Neural cell (in vitro differentiated cells): ENCODE measurements at regions not wholly inside any gene's neighbourhood (a gene's known extent, or its start where the extent isn't known, plus 50 kb on each side); places are given as distances from the start of the nearest gene placed in this dataset.
"Not testable (repeated sequence)": the region's sequence is repeated elsewhere in the genome, so short reads cannot be mapped to it uniquely, and the experiment has no call there.

ENCODE experiments used
- H2AFZ ChIP-seq: fragments of 200-600, 300-800 bp; sonication (generic), shearing (Covaris generic); 2 replicates; pipeline ENCODE4 v1.6.0; 2014; ENCODE audit warnings: low read depth, mild to moderate bottlenecking, antibody characterized with exemption, low read length, moderate library complexity
- H3F3A ChIP-seq: fragments of 200-600 bp; shearing (Covaris generic); 2 replicates; pipeline ENCODE4 v1.6.1; 2016; ENCODE audit warnings: mild to moderate bottlenecking, moderate library complexity, mixed read lengths, antibody characterized with exemption, low read length; ENCODE audit not compliant: insufficient read depth, poor library complexity, severe bottlenecking
- H3K27ac ChIP-seq: fragments of 200-600, 300-800 bp; sonication (generic), shearing (Covaris generic); 2 replicates; pipeline ENCODE4 v1.5.1; 2014; ENCODE audit warnings: mild to moderate bottlenecking, low read length, moderate library complexity
- H3K27me3 ChIP-seq: fragments of 300-800, 200-600 bp; sonication (generic), shearing (Covaris generic); 2 replicates; pipeline ENCODE4 v1.6.0; 2014; ENCODE audit warnings: mild to moderate bottlenecking, low read depth, low read length, moderate library complexity; ENCODE audit not compliant: insufficient read depth
- H3K36me3 ChIP-seq: fragments of 300-800, 200-600 bp; sonication (generic), shearing (Covaris generic); 2 replicates; pipeline ENCODE4 v1.5.1; 2014; ENCODE audit warnings: mild to moderate bottlenecking, antibody characterized with exemption, low read length, moderate library complexity; ENCODE audit not compliant: insufficient read depth
- H3K4me2 ChIP-seq: fragments of 300-800, 200-600 bp; sonication (generic), shearing (Covaris generic); 2 replicates; pipeline ENCODE4 v1.6.0; 2014; ENCODE audit warnings: mild to moderate bottlenecking, low read length
- H3K4me3 ChIP-seq: fragments of 300-800, 200-600 bp; sonication (generic), shearing (Covaris generic); 2 replicates; pipeline ENCODE4 v1.5.1; 2014; ENCODE audit warnings: mild to moderate bottlenecking, low read length, moderate library complexity
- H3K79me2 ChIP-seq: fragments of 200-600 bp; shearing (Covaris generic); replicated peaks from 2 replicates; pipeline ENCODE4 v1.6.0; 2014; ENCODE audit warnings: mild to moderate bottlenecking, low read length, moderate library complexity; ENCODE audit not compliant: insufficient read depth
- H3K9ac ChIP-seq: fragments of 300-800, 200-600 bp; sonication (generic), shearing (Covaris generic); 2 replicates; pipeline ENCODE4 v1.6.1; 2016; ENCODE audit warnings: mild to moderate bottlenecking, low read length, mixed read lengths
- H3K9me2 ChIP-seq: fragments of 200-600 bp; shearing (Covaris generic); 2 replicates; pipeline ENCODE4 v1.6.1; 2016; ENCODE audit warnings: mild to moderate bottlenecking, low read length, mixed read lengths; ENCODE audit not compliant: insufficient read depth
- H3K9me3 ChIP-seq: fragments of 200-600, 300-800 bp; sonication (generic), shearing (Covaris generic); 2 replicates; pipeline ENCODE4 v1.6.1; 2016; ENCODE audit warnings: mild to moderate bottlenecking, mixed run types, low read length, moderate library complexity, mixed read lengths
- H4K20me1 ChIP-seq: fragments of 200-600 bp; shearing (Covaris generic); 2 replicates; pipeline ENCODE4 v1.6.1; 2016; ENCODE audit warnings: mild to moderate bottlenecking, mixed run types; ENCODE audit not compliant: insufficient read depth
- CTCF ChIP-seq: fragments of 450-650 bp; IDR thresholded peaks from 2 replicates; pipeline ENCODE4 v1.5.1; 2014; ENCODE audit warnings: antibody characterized with exemption, mild to moderate bottlenecking, moderate library complexity; ENCODE audit not compliant: poor library complexity, severe bottlenecking
- EP300 ChIP-seq: fragments of 450-650 bp; conservative IDR thresholded peaks from 2 replicates; pipeline ENCODE4 v1.6.1; 2014; ENCODE audit warnings: antibody characterized with exemption, mild to moderate bottlenecking, moderate library complexity; ENCODE audit not compliant: poor library complexity, severe bottlenecking
- EZH2 ChIP-seq: fragments of 200-600, 300-800 bp; shearing (Covaris generic), sonication (generic); IDR thresholded peaks from 2 replicates; pipeline ENCODE4 v1.6.1; 2014; ENCODE audit warnings: antibody characterized with exemption, low read length, borderline replicate concordance, mild to moderate bottlenecking; ENCODE audit not compliant: insufficient read depth, poor library complexity, severe bottlenecking
- MXI1 ChIP-seq: fragments of 450-650 bp; conservative IDR thresholded peaks from 2 replicates; pipeline ENCODE4 v1.6.1; 2014; ENCODE audit warnings: antibody characterized with exemption, mild to moderate bottlenecking; ENCODE audit not compliant: poor library complexity, severe bottlenecking
- POLR2AphosphoS5 ChIP-seq: IDR thresholded peaks from 2 replicates; pipeline ENCODE4 v1.6.1; 2012
- RAD21 ChIP-seq: fragments of 450-650 bp; conservative IDR thresholded peaks from 2 replicates; pipeline ENCODE4 v1.6.1; 2014; ENCODE audit warnings: antibody characterized with exemption, mild to moderate bottlenecking, moderate library complexity
- REST ChIP-seq: IDR thresholded peaks from 2 replicates; pipeline ENCODE4 v1.6.1; 2012; ENCODE audit warnings: borderline replicate concordance
- SMC3 ChIP-seq: fragments of 450-650 bp; conservative IDR thresholded peaks from 2 replicates; pipeline ENCODE4 v1.6.1; 2014; ENCODE audit warnings: antibody characterized with exemption, mild to moderate bottlenecking, moderate library complexity; ENCODE audit not compliant: poor library complexity
- TAF1 ChIP-seq: IDR thresholded peaks from 2 replicates; pipeline ENCODE4 v1.6.1; 2012; ENCODE audit warnings: low read depth

GRCh38 chr9:80755586-80755985, 933.8 kb downstream of the TLE1 start:
- Histone ChIP-seq H3K9ac (no peak overlapping the region), H3K4me3 (no peak overlapping the region), H3K27ac (no peak overlapping the region), H3K4me2 (no peak overlapping the region), H3F3A (no peaks in the 10 kb centered on the region), H3K79me2 (no peaks in the 10 kb centered on the region), H4K20me1 (no peaks in the 10 kb centered on the region), H3K9me3 (no peaks in the 10 kb centered on the region), H3K36me3 (no peaks in the 10 kb centered on the region), H2AFZ (no peak overlapping the region), H3K9me2 (no peaks in the 10 kb centered on the region), H3K27me3 (no peaks in the 10 kb centered on the region)
- no peak for TF ChIP-seq CTCF
- TF ChIP-seq EP300, result no peak
- no peak for TF ChIP-seq SMC3
- no peak for TF ChIP-seq MXI1
- TF ChIP-seq EZH2, result no peak
- no peak for TF ChIP-seq POLR2AphosphoS5
- TF ChIP-seq REST, result no peak
- TF ChIP-seq RAD21, result no peak
- TF ChIP-seq TAF1, result no peak

- H3K27me3 ChIP-seq, H3F3A ChIP-seq, H3K27ac ChIP-seq, H4K20me1 ChIP-seq, H3K4me2 ChIP-seq, H3K9ac ChIP-seq, H3K4me3 ChIP-seq, H3K9me2 ChIP-seq, H3K36me3 ChIP-seq, H3K9me3 ChIP-seq, H3K79me2 ChIP-seq, H2AFZ ChIP-seq: not testable (repeated sequence)
Measured at GRCh38 chr9:80747056-80747455, 942.3 kb downstream of the TLE1 start.

GRCh38 chr9:80732506-80732905, 956.8 kb downstream of the TLE1 start:
- no peak overlapping the region for H3K4me2 ChIP-seq
- no peaks in the 10 kb centered on the region for H3K9me2 ChIP-seq
- no peaks in the 10 kb centered on the region for H4K20me1 ChIP-seq
- TF ChIP-seq MXI1 (no peak), RAD21 (no peak), CTCF (no peak), REST (no peak), POLR2AphosphoS5 (no peak), EP300 (no peak), TAF1 (no peak), EZH2 (no peak)
- H3K27ac ChIP-seq, result no peak overlapping the region
- H3K9ac ChIP-seq, result no peak overlapping the region
- H3K9me3 ChIP-seq, result no peaks in the 10 kb centered on the region
- H3F3A ChIP-seq, result no peaks in the 10 kb centered on the region
- no peak overlapping the region for H2AFZ ChIP-seq
- no peaks in the 10 kb centered on the region for H3K36me3 ChIP-seq
- no peaks in the 10 kb centered on the region for H3K79me2 ChIP-seq
- H3K4me3 ChIP-seq, result no peak overlapping the region
- H3K27me3 ChIP-seq, result no peaks in the 10 kb centered on the region
